Mucosa of stomach (tissue), 1 donor: ENCODE measurements at regions not wholly inside any gene's neighbourhood (a gene's known extent, or its start where the extent isn't known, plus 50 kb on each side); places are given as distances from the start of the nearest gene placed in this dataset.

Experiments used
- H3K27me3 ChIP-seq: one replicate; pipeline ENCODE4 v1.7.0; 2013; ENCODE audit warnings: mild to moderate bottlenecking, low read length; ENCODE audit not compliant: control insufficient read depth, insufficient read depth
- H3K36me3 ChIP-seq: one replicate; pipeline ENCODE4 v1.7.0; 2013; ENCODE audit warnings: low read length; ENCODE audit not compliant: control insufficient read depth, insufficient read depth
- H3K4me1 ChIP-seq: one replicate; pipeline ENCODE4 v1.7.0; 2013; ENCODE audit warnings: mild to moderate bottlenecking, low read length; ENCODE audit not compliant: control insufficient read depth, insufficient read depth
- H3K4me3 ChIP-seq: one replicate; pipeline ENCODE4 v1.7.0; 2013; ENCODE audit warnings: low read length
- H3K9ac ChIP-seq: one replicate; pipeline ENCODE4 v1.7.0; 2013; ENCODE audit warnings: mild to moderate bottlenecking, low read length, moderate library complexity
- H3K9me3 ChIP-seq: one replicate; pipeline ENCODE4 v1.7.0; 2013; ENCODE audit warnings: mild to moderate bottlenecking, low read length, moderate library complexity; ENCODE audit not compliant: control insufficient read depth
- donor health status: Pancreatic carcinoma.

- Histone ChIP-seq H3K27me3 (no peaks in the 10 kb centered on the region), H3K9ac (no peak overlapping the region), H3K4me1 (no peaks in the 10 kb centered on the region), H3K9me3 (no peaks in the 10 kb centered on the region), H3K4me3 (no peak overlapping the region), H3K36me3 (no peaks in the 10 kb centered on the region)
Measured at GRCh38 chr5:125331987-125332598, 585.7 kb upstream of the ZNF608 start.

- Histone ChIP-seq H3K9ac (no peak overlapping the region), H3K27me3 (no peaks in the 10 kb centered on the region)
Measured at GRCh38 chr5:125333416-125333815, 587.0 kb upstream of the ZNF608 start.

GRCh38 chr5:125336401-125336800 lies 590.0 kb upstream of the ZNF608 start:
- no peaks in the 10 kb centered on the region for H3K4me1 ChIP-seq
- no peak overlapping the region for H3K4me3 ChIP-seq
- H3K27me3 ChIP-seq = no peaks in the 10 kb centered on the region
- H3K9me3 ChIP-seq = no peaks in the 10 kb centered on the region
- H3K36me3 ChIP-seq = no peaks in the 10 kb centered on the region
- no peak overlapping the region for H3K9ac ChIP-seq

More at GRCh38 chr5:125333416-125333815, 587.0 kb upstream of the ZNF608 start:
- H3K4me3 ChIP-seq = no peak overlapping the region
- H3K4me1 ChIP-seq = no peaks in the 10 kb centered on the region
- no peaks in the 10 kb centered on the region for H3K9me3 ChIP-seq
- no peaks in the 10 kb centered on the region for H3K36me3 ChIP-seq

GRCh38 chr5:125337294-125337693 lies 590.9 kb upstream of the ZNF608 start:
- Histone ChIP-seq H3K9ac (no peak overlapping the region), H3K4me3 (no peak overlapping the region), H3K27me3 (no peaks in the 10 kb centered on the region), H3K36me3 (no peaks in the 10 kb centered on the region), H3K9me3 (no peaks in the 10 kb centered on the region), H3K4me1 (no peaks in the 10 kb centered on the region)

- H3K9me3 ChIP-seq = no peaks in the 10 kb centered on the region
- no peak overlapping the region for H3K9ac ChIP-seq
- H3K4me3 ChIP-seq = no peak overlapping the region
- H3K4me1 ChIP-seq = no peaks in the 10 kb centered on the region
- no peaks in the 10 kb centered on the region for H3K36me3 ChIP-seq
- H3K27me3 ChIP-seq = no peaks in the 10 kb centered on the region
Measured at GRCh38 chr5:125338440-125339174, 592.2 kb upstream of the ZNF608 start.

- H3K27me3 ChIP-seq = no peaks in the 10 kb centered on the region
Measured at GRCh38 chr5:125341436-125341835, 595.0 kb upstream of the ZNF608 start.

GRCh38 chr5:125343015-125343414 lies 596.6 kb upstream of the ZNF608 start:
- Histone ChIP-seq H3K4me1 (no peaks in the 10 kb centered on the region), H3K36me3 (no peaks in the 10 kb centered on the region), H3K9me3 (no peaks in the 10 kb centered on the region), H3K27me3 (no peaks in the 10 kb centered on the region), H3K9ac (no peak overlapping the region), H3K4me3 (no peak overlapping the region)

More at GRCh38 chr5:125341436-125341835, 595.0 kb upstream of the ZNF608 start:
- H3K9ac ChIP-seq = no peak overlapping the region
- H3K4me3 ChIP-seq = no peak overlapping the region
- no peaks in the 10 kb centered on the region for H3K9me3 ChIP-seq
- no peaks in the 10 kb centered on the region for H3K4me1 ChIP-seq
- H3K36me3 ChIP-seq = no peaks in the 10 kb centered on the region

- no peaks in the 10 kb centered on the region for H3K27me3 ChIP-seq
- H3K9me3 ChIP-seq = no peaks in the 10 kb centered on the region
- no peaks in the 10 kb centered on the region for H3K4me1 ChIP-seq
- H3K4me3 ChIP-seq = no peak overlapping the region
- no peaks in the 10 kb centered on the region for H3K36me3 ChIP-seq
- no peak overlapping the region for H3K9ac ChIP-seq
Measured at GRCh38 chr5:125346316-125346715, 599.9 kb upstream of the ZNF608 start.

GRCh38 chr5:125348221-125348692 lies 601.8 kb upstream of the ZNF608 start:
- Histone ChIP-seq H3K4me3 (no peak overlapping the region), H3K4me1 (no peaks in the 10 kb centered on the region), H3K27me3 (no peaks in the 10 kb centered on the region), H3K36me3 (no peaks in the 10 kb centered on the region), H3K9ac (no peak overlapping the region), H3K9me3 (no peaks in the 10 kb centered on the region)

- no peaks in the 10 kb centered on the region for H3K9me3 ChIP-seq
- no peaks in the 10 kb centered on the region for H3K4me1 ChIP-seq
- no peak overlapping the region for H3K9ac ChIP-seq
- H3K36me3 ChIP-seq = no peaks in the 10 kb centered on the region
- H3K27me3 ChIP-seq = no peaks in the 10 kb centered on the region
- no peak overlapping the region for H3K4me3 ChIP-seq
Measured at GRCh38 chr5:125348936-125349831, 602.7 kb upstream of the ZNF608 start.

- Histone ChIP-seq H3K4me3 (no peak overlapping the region), H3K9ac (no peak overlapping the region), H3K27me3 (no peaks in the 10 kb centered on the region), H3K4me1 (no peaks in the 10 kb centered on the region), H3K9me3 (no peaks in the 10 kb centered on the region), H3K36me3 (no peaks in the 10 kb centered on the region)
Measured at GRCh38 chr5:125357660-125358059, 611.2 kb upstream of the ZNF608 start.

GRCh38 chr5:125365747-125366146 lies 619.3 kb upstream of the ZNF608 start:
- H3K27me3 ChIP-seq = no peaks in the 10 kb centered on the region
- no peak overlapping the region for H3K9ac ChIP-seq
- no peak overlapping the region for H3K4me3 ChIP-seq
- no peaks in the 10 kb centered on the region for H3K36me3 ChIP-seq
- no peaks in the 10 kb centered on the region for H3K4me1 ChIP-seq
- H3K9me3 ChIP-seq = no peaks in the 10 kb centered on the region
